ENCODE measurements at regions not wholly inside any gene's neighbourhood (a gene's known extent, or its start where the extent isn't known, plus 50 kb on each side); places are given as distances from the start of the nearest gene placed in this dataset.
"Not testable (repeated sequence)": the region's sequence is repeated elsewhere in the genome, so short reads cannot be mapped to it uniquely, and the experiment has no call there.

GRCh38 chr3:27797773-27798172 is 75.7 kb upstream of the EOMES start:
- Histone ChIP-seq H3K4me3 (ENCODE audit: low read depth, low read length) (no peak overlapping the region), H3K36me3 (ENCODE audit: control insufficient read depth, insufficient read depth, low read length) (no peaks in the 10 kb centered on the region), H3K27me3 (ENCODE audit: control insufficient read depth, insufficient read depth, low read length) (no peaks in the 10 kb centered on the region)
- no peak for TF ChIP-seq CTCF (IDR thresholded peaks at IDR 0.05; ENCODE audit: insufficient read depth, low read length, poor library complexity, severe bottlenecking)
- no peak for DNase-seq (ENCODE audit: low read depth)

DNA sequence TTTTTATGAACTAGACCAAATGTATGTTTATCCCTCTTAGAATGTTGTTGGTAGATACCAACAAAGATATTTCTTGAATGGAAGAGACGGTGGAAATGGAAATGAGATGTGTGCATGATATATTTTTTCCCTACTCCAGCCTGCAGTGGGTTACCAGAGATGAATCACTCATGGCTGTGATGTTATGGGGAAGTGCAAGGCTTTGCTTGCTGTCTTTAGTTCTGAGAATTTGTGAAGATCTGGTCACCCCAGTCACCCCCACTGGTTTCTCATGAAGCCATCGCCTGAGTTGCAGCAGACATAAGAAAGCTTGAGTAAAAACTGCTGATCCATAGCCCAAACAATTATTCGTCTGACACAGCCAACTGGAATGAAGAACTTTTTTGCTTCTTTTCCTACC is 78.1 kb upstream of the EOMES start:
- no peak for DNase-seq (ENCODE audit: low read depth)
- TF ChIP-seq CTCF (IDR thresholded peaks at IDR 0.05; ENCODE audit: insufficient read depth, low read length, poor library complexity, severe bottlenecking) = no peak
- H3K36me3 ChIP-seq (ENCODE audit: control insufficient read depth, insufficient read depth, low read length) = no peaks in the 10 kb centered on the region
- H3K27me3 ChIP-seq (ENCODE audit: control insufficient read depth, insufficient read depth, low read length) = no peaks in the 10 kb centered on the region
- H3K4me3 ChIP-seq (ENCODE audit: low read depth, low read length) = no peak overlapping the region

GRCh38 chr3:27802425-27802824 is 80.3 kb upstream of the EOMES start:
- no peak for DNase-seq (ENCODE audit: low read depth)
- Histone ChIP-seq H3K27me3 (ENCODE audit: control insufficient read depth, insufficient read depth, low read length) (no peaks in the 10 kb centered on the region), H3K36me3 (ENCODE audit: control insufficient read depth, insufficient read depth, low read length) (no peaks in the 10 kb centered on the region), H3K4me3 (ENCODE audit: low read depth, low read length) (no peak overlapping the region)
- TF ChIP-seq CTCF (IDR thresholded peaks at IDR 0.05; ENCODE audit: insufficient read depth, low read length, poor library complexity, severe bottlenecking) = no peak

DNA sequence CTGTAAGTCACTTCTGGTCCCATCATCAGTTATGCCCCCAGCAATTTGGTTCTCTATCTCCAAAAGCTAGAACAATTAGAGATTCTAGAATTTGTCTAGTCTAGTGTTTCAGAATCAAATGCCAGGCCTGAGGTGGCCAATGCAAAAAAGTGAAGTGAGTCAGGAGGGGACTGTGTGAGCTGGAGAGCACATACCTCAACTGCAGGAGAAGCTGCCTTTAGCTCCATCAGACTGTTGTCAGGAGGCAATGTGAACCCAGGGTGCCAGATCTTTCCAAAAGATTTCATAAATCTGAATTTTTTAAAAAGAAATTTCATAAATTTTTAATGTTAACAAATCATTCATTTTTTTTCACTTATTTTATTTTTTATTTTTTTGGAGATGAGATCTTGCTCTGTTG is 80.7 kb upstream of the EOMES start:
- DNase-seq (ENCODE audit: low read depth) = no peak
- H3K4me3 ChIP-seq (ENCODE audit: low read depth, low read length) = no peak overlapping the region
- H3K27me3 ChIP-seq (ENCODE audit: control insufficient read depth, insufficient read depth, low read length) = no peaks in the 10 kb centered on the region
- H3K36me3 ChIP-seq (ENCODE audit: control insufficient read depth, insufficient read depth, low read length) = no peaks in the 10 kb centered on the region
- no peak for TF ChIP-seq CTCF (IDR thresholded peaks at IDR 0.05; ENCODE audit: insufficient read depth, low read length, poor library complexity, severe bottlenecking)

DNA sequence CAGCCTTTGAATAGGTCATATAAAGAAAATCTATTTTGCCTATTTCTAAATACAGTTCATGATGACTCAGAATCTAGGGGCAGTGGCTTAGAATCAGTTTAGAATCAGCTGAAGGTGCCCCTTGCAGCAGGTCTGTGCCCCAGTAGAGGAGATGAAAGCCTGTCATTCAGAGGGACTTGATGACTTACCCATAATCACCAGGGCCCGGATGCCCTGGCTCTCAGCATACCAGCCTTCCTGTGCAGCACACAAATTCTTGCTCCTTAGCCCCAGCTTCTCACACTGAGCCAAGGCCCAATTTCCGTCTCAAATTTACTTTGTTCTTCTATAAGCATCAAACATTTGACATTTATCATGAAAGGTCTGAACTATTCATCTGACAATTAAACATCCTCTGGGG is 83.2 kb upstream of the EOMES start:
- no peaks in the 10 kb centered on the region for H3K27me3 ChIP-seq (ENCODE audit: control insufficient read depth, insufficient read depth, low read length)
- no peak for TF ChIP-seq CTCF (IDR thresholded peaks at IDR 0.05; ENCODE audit: insufficient read depth, low read length, poor library complexity, severe bottlenecking)
- DNase-seq (ENCODE audit: low read depth) = no peak
- H3K4me3 ChIP-seq (ENCODE audit: low read depth, low read length) = no peak overlapping the region
- H3K36me3 ChIP-seq (ENCODE audit: control insufficient read depth, insufficient read depth, low read length) = no peaks in the 10 kb centered on the region

GRCh38 chr3:27813255-27813654 is 91.1 kb upstream of the EOMES start:
- Histone ChIP-seq H3K27me3 (ENCODE audit: control insufficient read depth, insufficient read depth, low read length) (no peaks in the 10 kb centered on the region), H3K36me3 (ENCODE audit: control insufficient read depth, insufficient read depth, low read length) (no peaks in the 10 kb centered on the region), H3K4me3 (ENCODE audit: low read depth, low read length) (no peak overlapping the region)
- DNase-seq (ENCODE audit: low read depth) = no peak
- no peak for TF ChIP-seq CTCF (IDR thresholded peaks at IDR 0.05; ENCODE audit: insufficient read depth, low read length, poor library complexity, severe bottlenecking)

- not testable (repeated sequence) for H3K36me3 ChIP-seq (ENCODE audit: control insufficient read depth, insufficient read depth, low read length); H3K27me3 ChIP-seq (ENCODE audit: control insufficient read depth, insufficient read depth, low read length); DNase-seq (ENCODE audit: low read depth); H3K4me3 ChIP-seq (ENCODE audit: low read depth, low read length)
These were observed 99.5 kb upstream of the EOMES start for GRCh38 chr3:27821609-27822008.
